ENCODE measurements at regions not wholly inside any gene's neighbourhood (a gene's known extent, or its start where the extent isn't known, plus 50 kb on each side); places are given as distances from the start of the nearest gene placed in this dataset.

DNA sequence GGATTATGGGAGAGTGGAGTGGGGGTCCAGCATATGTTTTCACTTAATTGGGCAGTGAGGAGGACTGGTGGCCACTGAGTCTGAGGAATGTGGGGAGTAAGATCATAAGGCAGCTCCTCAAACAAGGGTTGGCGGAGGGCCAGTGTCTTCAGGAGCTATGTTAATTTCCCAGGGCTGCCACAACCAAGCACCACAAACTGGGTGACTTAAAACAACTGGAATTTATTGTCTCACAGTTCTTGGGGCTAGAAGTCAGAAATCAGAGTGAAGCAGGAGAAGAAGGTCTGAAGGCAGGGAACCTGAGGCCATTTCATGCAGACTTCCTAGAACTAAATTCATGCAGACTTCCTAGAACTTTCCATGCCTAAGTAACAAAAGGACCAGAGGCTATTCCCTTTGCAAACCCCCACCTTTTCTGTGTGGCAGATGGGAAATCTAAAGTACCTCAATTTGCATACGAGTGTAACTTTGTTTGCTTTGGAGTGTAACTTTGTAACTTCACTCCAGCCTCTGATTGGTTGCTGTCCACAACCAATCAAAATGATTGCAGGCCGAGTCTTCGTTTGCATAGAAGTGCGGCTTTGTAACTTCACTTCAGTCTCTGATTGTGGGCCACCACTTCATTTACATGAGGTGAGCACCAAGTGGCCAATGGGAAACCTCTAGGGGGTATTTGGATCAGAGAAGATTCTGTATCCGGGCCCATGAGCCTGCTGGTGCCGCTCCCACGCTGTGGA, 50.5 kb upstream of the ZBED5 start:
- H3K23ac ChIP-seq (ENCODE audit: insufficient read length), result no peak overlapping the region
- H2BK5ac ChIP-seq (ENCODE audit: low read depth, low read length), result peak overlapping the region; percentile 66; the same call in 1 of the 2 replicates
- H3K27ac ChIP-seq (ENCODE audit: low read depth, low read length), result no peak overlapping the region; the same call in 1 of the 2 replicates
- peak overlapping the region; percentile 95; the same call in 1 of the 2 replicates for H2BK20ac ChIP-seq (ENCODE audit: low read length)
- H3K14ac ChIP-seq (ENCODE audit: insufficient read length), result no peak overlapping the region
- H4K5ac ChIP-seq (ENCODE audit: insufficient read length, low read depth, low read length), result no peak overlapping the region
- no peak overlapping the region for H2AFZ ChIP-seq (ENCODE audit: low read length)
- peaks cover 3 to 20% (median 6%) of the 10 kb centered on the region in 4 experiments; a peak in 4 of 7 replicates for H3K4me1 ChIP-seq (replicated peaks in 1 of 4; ENCODE audit: control insufficient read depth in 3 of 4, insufficient read depth in 4 of 4, low read length in 3 of 4)
- 78% methylated on average over 8 of the region's 8 CpGs; no CpG with 5 or more reads in 1 of the 2 experiments for WGBS, 2 experiments (ENCODE audit: extremely low coverage in 1 of 2, insufficient coverage in 1 of 2, insufficient read length in 1 of 2, insufficient replicate concordance in 2 of 2, low coverage in 1 of 2, low lambda C conversion rate in 2 of 2, missing lambda C conversion rate in 1 of 2)
- peak overlapping the region; percentile 47; the same call in 1 of the 2 replicates for H2BK15ac ChIP-seq (ENCODE audit: low read length)
- H3K36me3 ChIP-seq (ENCODE audit: control insufficient read depth in 2 of 4, insufficient read depth in 4 of 4, low read length in 3 of 4), result no peaks in the 10 kb centered on the region
- peak overlapping the region; percentile 94 for H2AK5ac ChIP-seq (ENCODE audit: low read depth, low read length)
- peaks cover 4% of the 10 kb centered on the region; the same call in 1 of the 2 replicates for H3K23me2 ChIP-seq (ENCODE audit: low read depth, low read length)
- no peaks in the 10 kb centered on the region for H3K79me2 ChIP-seq (ENCODE audit: control insufficient read depth in 1 of 2, insufficient read depth in 2 of 2, low read length in 2 of 2)
- H3K56ac ChIP-seq (replicated peaks; ENCODE audit: insufficient read length, low read depth, low read length), result no peak overlapping the region
- no peaks in the 10 kb centered on the region for H3K27me3 ChIP-seq (replicated peaks in 1 of 4; ENCODE audit: control insufficient read depth in 3 of 4, extremely low read depth in 1 of 4, insufficient read depth in 3 of 4, low read length in 3 of 4)
- no peak overlapping the region for H4K8ac ChIP-seq (ENCODE audit: extremely low read depth, insufficient read depth, low read length)
- H2BK120ac ChIP-seq (replicated peaks; ENCODE audit: low read depth, low read length), result no peak overlapping the region
- H4K91ac ChIP-seq (replicated peaks; ENCODE audit: insufficient read length, low read length), result peak overlapping the region; percentile 95
- TF ChIP-seq POLR2A (IDR thresholded peaks at IDR 0.05; ENCODE audit: control extremely low read depth in 1 of 2, low read depth in 2 of 2, low read length in 2 of 2) (0 out of 3 replicates have a peak, but pooled peaks of 1 of the 2 experiments have one; percentile 27), KDM1A (IDR thresholded peaks at IDR 0.05; ENCODE audit: borderline replicate concordance, low read length) (no peak), RBBP5 (IDR thresholded peaks at IDR 0.05; ENCODE audit: borderline replicate concordance, low read depth, low read length) (no peak)
- H3K4ac ChIP-seq (replicated peaks; ENCODE audit: insufficient read length, low read depth, low read length), result peak overlapping the region; percentile 11
- no peak for FAIRE-seq
- no peak for DNase-seq (ENCODE audit: low read depth in 1 of 2, low spot score in 2 of 2)
- POLR2A ChIA-PET (ENCODE audit: partially characterized antibody), result interaction anchor here (1.0 to 1.8 kb wide), 3 partner anchors 10 to 99 kb away, joined by 3 to 7 read pairs (median 5); partner anchors contain the start of gene EIF4G2
- peak overlapping the region; percentile 84 for H2BK12ac ChIP-seq (ENCODE audit: low read depth, low read length)
- no peaks in the 10 kb centered on the region for H3K79me1 ChIP-seq (ENCODE audit: low read depth, low read length)
- H3K9ac ChIP-seq (replicated peaks in 1 of 4; ENCODE audit: extremely low read depth in 1 of 4, low read depth in 3 of 4, low read length in 3 of 4), result no peak overlapping the region
- H3K4me2 ChIP-seq (ENCODE audit: insufficient read depth in 1 of 2, low read depth in 2 of 2, low read length in 2 of 2), result peak overlapping the region in 1 of 2 experiments; percentile 44; a peak in 2 of 4 replicates
- no peaks in the 10 kb centered on the region for H3K9me3 ChIP-seq (ENCODE audit: insufficient read depth in 2 of 2, low read depth in 1 of 2, low read length in 1 of 2)
- no peaks in the 10 kb centered on the region for H4K20me1 ChIP-seq (replicated peaks in 1 of 2; ENCODE audit: control insufficient read depth in 1 of 2, insufficient read depth in 2 of 2, low read length in 2 of 2)
- CTCF ChIA-PET (ENCODE audit: partially characterized antibody), result interaction anchor here (1.0 to 2.3 kb wide), 3 partner anchors 17 to 29 kb away, joined by 4 to 7 read pairs (median 5); no protein-coding TSS in a partner anchor
- peak overlapping the region in 1 of 4 experiments; percentile 13; a peak in 1 of 8 replicates for H3K4me3 ChIP-seq (ENCODE audit: extremely low read depth in 1 of 4, insufficient read depth in 2 of 4, low read depth in 3 of 4, low read length in 4 of 4)
- no peak overlapping the region for H3K18ac ChIP-seq (ENCODE audit: extremely low read depth, low read length)

All from H1 (cell line).